AG04450 (cell line): ENCODE measurements at regions not wholly inside any gene's neighbourhood (a gene's known extent, or its start where the extent isn't known, plus 50 kb on each side); places are given as distances from the start of the nearest gene placed in this dataset.

Experiments used
- CTCF ChIA-PET: fragments of 300-600, 350-600 bp; formaldehyde crosslinking; extraction: SDS; loops from one replicate; lab custom pipeline; 2022; ENCODE audit warnings: antibody characterized with exemption, inconsistent platforms; lab: Charles Lee
- POLR2A ChIA-PET: fragments of 350-600 bp; formaldehyde crosslinking; extraction: SDS; loops from one replicate; lab custom pipeline; 2021; ENCODE audit warnings: antibody characterized with exemption, inconsistent platforms; lab: Yijun Ruan, JAX
- DNase-seq: peaks from one replicate; pipeline ENCODE4 v3.0.0-alpha.2; 2011; ENCODE audit warnings: low read depth, low spot score
- H3K27ac ChIP-seq: one replicate; pipeline ENCODE4 v1.5.1; 2012; ENCODE audit warnings: low read depth, low read length, control low read depth
- H3K27me3 ChIP-seq: one replicate; pipeline ENCODE4 v1.6.0; 2012; ENCODE audit warnings: low read length; ENCODE audit not compliant: control insufficient read depth, insufficient read depth
- H3K4me3 ChIP-seq: 2 replicates; pipeline ENCODE4 v1.5.1; 2011; ENCODE audit warnings: mild to moderate bottlenecking, low read depth, low read length, control low read depth
- H3K9me3 ChIP-seq: 2 replicates; pipeline ENCODE4 v1.5.1; 2012; ENCODE audit warnings: low read length; ENCODE audit not compliant: control insufficient read depth, insufficient read depth
- TF ChIP-seq, protein P1 (sequence below): IDR thresholded peaks from 2 replicates; pipeline ENCODE4 v1.5.1; 2011; ENCODE audit warnings: low read depth, low read length, control low read depth, inconsistent platforms

GRCh38 chr3:156030723-156031122, 89.7 kb upstream of the KCNAB1 start:
- DNase-seq, result no peak
- H3K4me3 ChIP-seq, result no peak overlapping the region
- no peak overlapping the region for H3K27ac ChIP-seq
- POLR2A ChIA-PET, result no interaction called here
- no peaks in the 10 kb centered on the region for H3K27me3 ChIP-seq
- TF ChIP-seq, protein P1, sequence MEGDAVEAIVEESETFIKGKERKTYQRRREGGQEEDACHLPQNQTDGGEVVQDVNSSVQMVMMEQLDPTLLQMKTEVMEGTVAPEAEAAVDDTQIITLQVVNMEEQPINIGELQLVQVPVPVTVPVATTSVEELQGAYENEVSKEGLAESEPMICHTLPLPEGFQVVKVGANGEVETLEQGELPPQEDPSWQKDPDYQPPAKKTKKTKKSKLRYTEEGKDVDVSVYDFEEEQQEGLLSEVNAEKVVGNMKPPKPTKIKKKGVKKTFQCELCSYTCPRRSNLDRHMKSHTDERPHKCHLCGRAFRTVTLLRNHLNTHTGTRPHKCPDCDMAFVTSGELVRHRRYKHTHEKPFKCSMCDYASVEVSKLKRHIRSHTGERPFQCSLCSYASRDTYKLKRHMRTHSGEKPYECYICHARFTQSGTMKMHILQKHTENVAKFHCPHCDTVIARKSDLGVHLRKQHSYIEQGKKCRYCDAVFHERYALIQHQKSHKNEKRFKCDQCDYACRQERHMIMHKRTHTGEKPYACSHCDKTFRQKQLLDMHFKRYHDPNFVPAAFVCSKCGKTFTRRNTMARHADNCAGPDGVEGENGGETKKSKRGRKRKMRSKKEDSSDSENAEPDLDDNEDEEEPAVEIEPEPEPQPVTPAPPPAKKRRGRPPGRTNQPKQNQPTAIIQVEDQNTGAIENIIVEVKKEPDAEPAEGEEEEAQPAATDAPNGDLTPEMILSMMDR, result no peak
- CTCF ChIA-PET, result no interaction called here
- H3K9me3 ChIP-seq, result no peaks in the 10 kb centered on the region

GRCh38 chr3:156033428-156033827, 87.0 kb upstream of the KCNAB1 start:
- POLR2A ChIA-PET, result no interaction called here

GRCh38 chr3:156035158-156035557, 85.2 kb upstream of the KCNAB1 start:
- no peak overlapping the region for H3K4me3 ChIP-seq
- POLR2A ChIA-PET, result no interaction called here
- no peaks in the 10 kb centered on the region for H3K9me3 ChIP-seq
- TF ChIP-seq, protein P1, result no peak
- no peak overlapping the region for H3K27ac ChIP-seq
- H3K27me3 ChIP-seq, result no peaks in the 10 kb centered on the region
- no peak for DNase-seq
- CTCF ChIA-PET, result no interaction called here

More at GRCh38 chr3:156033428-156033827, 87.0 kb upstream of the KCNAB1 start:
- no peak overlapping the region for H3K4me3 ChIP-seq
- H3K27me3 ChIP-seq, result no peaks in the 10 kb centered on the region
- no peak overlapping the region for H3K27ac ChIP-seq
- CTCF ChIA-PET, result no interaction called here
- H3K9me3 ChIP-seq, result no peaks in the 10 kb centered on the region
- TF ChIP-seq, protein P1, result no peak
- DNase-seq, result no peak

GRCh38 chr3:156036258-156037053, 83.9 kb upstream of the KCNAB1 start:
- Histone ChIP-seq H3K27me3 (no peaks in the 10 kb centered on the region), H3K9me3 (no peaks in the 10 kb centered on the region; the same call in 1 of the 2 replicates), H3K27ac (no peak overlapping the region), H3K4me3 (no peak overlapping the region)
- DNase-seq, result no peak
- TF ChIP-seq, protein P1, result no peak
- CTCF ChIA-PET, result interaction anchor here (0.6 kb wide), 2 partner anchors 10 to 105 kb away, joined by 3 read pairs; no protein-coding TSS in a partner anchor
- POLR2A ChIA-PET, result no interaction called here

DNA sequence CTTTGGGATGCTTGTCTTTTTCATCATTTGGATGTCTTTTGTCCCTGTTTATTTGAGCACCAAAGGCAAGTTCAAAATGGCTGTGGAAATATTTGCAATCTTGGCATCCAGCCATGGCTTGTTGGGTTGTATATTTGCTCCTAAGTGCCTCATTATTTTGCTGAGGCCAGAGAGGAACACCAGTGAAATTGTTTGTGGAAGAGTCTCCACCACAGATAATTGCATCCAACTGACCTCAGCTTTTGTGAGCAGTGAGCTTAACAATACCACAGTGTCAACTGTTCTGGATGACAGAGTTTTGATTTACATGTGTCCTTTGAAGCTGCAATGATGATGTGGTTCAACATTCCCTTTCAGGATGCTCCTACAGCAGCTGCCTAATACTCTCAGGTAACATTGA, 83.0 kb upstream of the KCNAB1 start:
- no peak overlapping the region for H3K4me3 ChIP-seq
- CTCF ChIA-PET, result no interaction called here
- TF ChIP-seq, protein P1, result no peak
- POLR2A ChIA-PET, result no interaction called here
- no peaks in the 10 kb centered on the region for H3K27me3 ChIP-seq
- no peaks in the 10 kb centered on the region; the same call in 1 of the 2 replicates for H3K9me3 ChIP-seq
- no peak overlapping the region for H3K27ac ChIP-seq
- no peak for DNase-seq
